Brain microvascular endothelial cell (primary cell): ENCODE measurements at regions not wholly inside any gene's neighbourhood (a gene's known extent, or its start where the extent isn't known, plus 50 kb on each side); places are given as distances from the start of the nearest gene placed in this dataset.

Experiments
- DNase-seq: peaks from one replicate; pipeline ENCODE4 v3.0.0-alpha.2; 2020
- H3K27ac ChIP-seq: fragments of 250-450 bp; sonication (Bioruptor Pico); 2 replicates; pipeline ENCODE4 v1.5.1; 2020; ENCODE audit warnings: mild to moderate bottlenecking, moderate library complexity
- H3K27me3 ChIP-seq: fragments of 250-450 bp; sonication (Bioruptor Pico); replicated peaks from 2 replicates; pipeline ENCODE4 v1.5.1; 2020; ENCODE audit warnings: mild to moderate bottlenecking
- H3K36me3 ChIP-seq: fragments of 250-450 bp; sonication (Bioruptor Pico); replicated peaks from 2 replicates; pipeline ENCODE4 v1.5.1; 2020; ENCODE audit warnings: mild to moderate bottlenecking
- H3K4me3 ChIP-seq: 2 replicates; pipeline ENCODE4 v1.5.1; 2011; ENCODE audit warnings: low read depth, mild to moderate bottlenecking, control low read depth, low read length, moderate library complexity
- CTCF ChIP-seq: IDR thresholded peaks from 2 replicates; pipeline ENCODE4 v1.5.1; 2011; ENCODE audit warnings: low read depth, mild to moderate bottlenecking, moderate library complexity, low read length, control low read depth, inconsistent platforms; ENCODE audit errors: missing control alignments
- in situ Hi-C: cut with HindIII; loops from 2 replicates; pipeline ENCODE4 v1.10.0; 2017; ENCODE audit warnings: low sequenced_read_pairs, low pct_ligation_motif_present

GRCh38 chr3:25023876-25024275 is 404.2 kb upstream of the RARB start:
- Histone ChIP-seq H3K27ac (no peak overlapping the region), H3K27me3 (no peaks in the 10 kb centered on the region), H3K4me3 (no peak overlapping the region), H3K36me3 (no peaks in the 10 kb centered on the region)
- DNase-seq, result no peak
- in situ Hi-C loops, result no loop called here
- no peak for TF ChIP-seq CTCF

GRCh38 chr3:25025236-25025635 is 402.8 kb upstream of the RARB start:
- TF ChIP-seq CTCF, result no peak
- H3K36me3 ChIP-seq, result no peaks in the 10 kb centered on the region
- H3K27me3 ChIP-seq, result no peaks in the 10 kb centered on the region
- DNase-seq, result no peak
- in situ Hi-C loops, result no loop called here
- H3K4me3 ChIP-seq, result no peak overlapping the region
- H3K27ac ChIP-seq, result no peak overlapping the region

- DNase-seq, result no peak
- Histone ChIP-seq H3K27ac (no peak overlapping the region), H3K27me3 (no peaks in the 10 kb centered on the region), H3K4me3 (no peak overlapping the region), H3K36me3 (no peaks in the 10 kb centered on the region)
- in situ Hi-C loops, result no loop called here
- no peak for TF ChIP-seq CTCF
Observed at GRCh38 chr3:25027650-25028049, 400.4 kb upstream of the RARB start.

- no peak for DNase-seq
- no peak for TF ChIP-seq CTCF
- in situ Hi-C loops, result no loop called here
- H3K4me3 ChIP-seq, result no peak overlapping the region
- no peaks in the 10 kb centered on the region for H3K36me3 ChIP-seq
- no peak overlapping the region for H3K27ac ChIP-seq
- no peaks in the 10 kb centered on the region for H3K27me3 ChIP-seq
Observed at GRCh38 chr3:25029820-25030219, 398.2 kb upstream of the RARB start.

- DNase-seq, result no peak
- H3K36me3 ChIP-seq, result no peaks in the 10 kb centered on the region
- H3K27me3 ChIP-seq, result no peaks in the 10 kb centered on the region
- no peak for TF ChIP-seq CTCF
- in situ Hi-C loops, result no loop called here
- no peak overlapping the region for H3K4me3 ChIP-seq
- no peak overlapping the region for H3K27ac ChIP-seq
Observed at GRCh38 chr3:25032344-25032743, 395.7 kb upstream of the RARB start.

- no peaks in the 10 kb centered on the region for H3K27me3 ChIP-seq
- H3K27ac ChIP-seq, result no peak overlapping the region
- no peak overlapping the region for H3K4me3 ChIP-seq
- TF ChIP-seq CTCF, result peak; percentile 75
- no peaks in the 10 kb centered on the region for H3K36me3 ChIP-seq
- DNase-seq, result no peak
- in situ Hi-C loops, result no loop called here
Observed at GRCh38 chr3:25033407-25034029, 394.5 kb upstream of the RARB start.
